Osteocyte (in vitro differentiated cells): ENCODE measurements at regions not wholly inside any gene's neighbourhood (a gene's known extent, or its start where the extent isn't known, plus 50 kb on each side); places are given as distances from the start of the nearest gene placed in this dataset.
A peak's percentile ranks its signal among the peaks of the same experiment; 100 is the strongest.
"Not testable (repeated sequence)": the region's sequence is repeated elsewhere in the genome, so short reads cannot be mapped to it uniquely, and the experiment has no call there.

ENCODE experiments used
- DNase-seq: peaks from one replicate; pipeline ENCODE4 v3.0.0; 2021; ENCODE audit warnings: mixed read lengths; ENCODE audit not compliant: unreplicated experiment; ENCODE audit errors: extremely low spot score
- H3K27ac Mint-ChIP-seq: one replicate; pipeline ENCODE4 v1.8.0; 2021; ENCODE audit warnings: mild to moderate bottlenecking, mixed read lengths; ENCODE audit not compliant: unreplicated experiment
- H3K27me3 Mint-ChIP-seq: one replicate; pipeline ENCODE4 v1.8.0; 2021; ENCODE audit warnings: mixed read lengths; ENCODE audit not compliant: unreplicated experiment
- H3K36me3 Mint-ChIP-seq: one replicate; pipeline ENCODE4 v1.8.0; 2021; ENCODE audit warnings: mixed read lengths; ENCODE audit not compliant: unreplicated experiment
- H3K4me1 Mint-ChIP-seq: one replicate; pipeline ENCODE4 v1.8.0; 2021; ENCODE audit warnings: mixed read lengths; ENCODE audit not compliant: unreplicated experiment
- H3K4me3 Mint-ChIP-seq: one replicate; pipeline ENCODE4 v1.8.0; 2021; ENCODE audit warnings: mild to moderate bottlenecking, moderate library complexity, mixed read lengths; ENCODE audit not compliant: unreplicated experiment
- H3K9me3 Mint-ChIP-seq: one replicate; pipeline ENCODE4 v1.8.0; 2021; ENCODE audit warnings: mixed read lengths; ENCODE audit not compliant: unreplicated experiment
- TF ChIP-seq, protein P1 (sequence below): fragments of 200-600 bp; sonication (generic); IDR thresholded peaks from 2 replicates; pipeline ENCODE4 v1.5.0; 2021; ENCODE audit warnings: antibody characterized with exemption, mild to moderate bottlenecking, moderate library complexity

DNA sequence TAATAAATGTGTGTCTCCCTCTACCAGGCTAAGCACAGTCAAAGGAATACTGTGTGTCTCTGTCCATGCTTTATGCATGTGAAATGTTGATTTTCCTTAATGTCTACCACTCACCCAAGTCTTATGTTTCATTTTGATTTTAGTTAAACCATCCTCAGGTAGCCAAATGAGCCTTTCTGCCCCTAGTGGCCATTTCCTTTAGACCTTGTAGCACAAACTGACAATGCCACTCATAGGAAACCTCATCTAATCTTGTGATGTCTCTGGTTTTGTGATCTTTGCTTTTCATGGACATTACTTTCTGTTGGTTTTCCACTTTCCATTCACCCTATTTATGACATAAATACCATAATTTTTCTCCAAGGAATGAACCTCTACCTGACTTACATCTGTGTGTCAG is 820.8 kb downstream of the MAT2B start:
- Mint-ChIP-seq H3K4me1 (no peaks in the 10 kb centered on the region), H3K36me3 (peaks cover 3% of the 10 kb centered on the region), H3K27ac (no peak overlapping the region), H3K27me3 (no peaks in the 10 kb centered on the region), H3K4me3 (no peak overlapping the region), H3K9me3 (peaks cover 20% of the 10 kb centered on the region)
- no peak for DNase-seq
- TF ChIP-seq, protein P1, sequence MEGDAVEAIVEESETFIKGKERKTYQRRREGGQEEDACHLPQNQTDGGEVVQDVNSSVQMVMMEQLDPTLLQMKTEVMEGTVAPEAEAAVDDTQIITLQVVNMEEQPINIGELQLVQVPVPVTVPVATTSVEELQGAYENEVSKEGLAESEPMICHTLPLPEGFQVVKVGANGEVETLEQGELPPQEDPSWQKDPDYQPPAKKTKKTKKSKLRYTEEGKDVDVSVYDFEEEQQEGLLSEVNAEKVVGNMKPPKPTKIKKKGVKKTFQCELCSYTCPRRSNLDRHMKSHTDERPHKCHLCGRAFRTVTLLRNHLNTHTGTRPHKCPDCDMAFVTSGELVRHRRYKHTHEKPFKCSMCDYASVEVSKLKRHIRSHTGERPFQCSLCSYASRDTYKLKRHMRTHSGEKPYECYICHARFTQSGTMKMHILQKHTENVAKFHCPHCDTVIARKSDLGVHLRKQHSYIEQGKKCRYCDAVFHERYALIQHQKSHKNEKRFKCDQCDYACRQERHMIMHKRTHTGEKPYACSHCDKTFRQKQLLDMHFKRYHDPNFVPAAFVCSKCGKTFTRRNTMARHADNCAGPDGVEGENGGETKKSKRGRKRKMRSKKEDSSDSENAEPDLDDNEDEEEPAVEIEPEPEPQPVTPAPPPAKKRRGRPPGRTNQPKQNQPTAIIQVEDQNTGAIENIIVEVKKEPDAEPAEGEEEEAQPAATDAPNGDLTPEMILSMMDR: no peak

DNA sequence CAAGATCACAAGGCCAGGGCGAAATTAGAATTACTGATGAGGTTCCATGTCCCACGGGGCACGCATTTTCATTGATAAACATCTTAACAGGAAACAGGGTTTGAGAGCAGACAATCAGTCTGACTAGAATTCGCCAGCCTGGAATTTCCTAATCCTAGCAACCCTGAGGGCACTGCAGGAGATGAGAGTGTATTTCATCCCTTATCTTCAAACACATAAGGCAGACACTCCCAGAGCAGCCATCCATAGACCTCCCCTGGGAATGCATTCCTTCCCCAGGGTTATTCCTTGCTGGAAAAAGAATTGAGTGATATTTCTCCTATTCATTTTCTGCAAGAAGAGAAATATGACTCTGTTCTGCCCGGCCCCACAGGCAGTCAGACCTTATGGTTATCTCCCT is 821.7 kb downstream of the MAT2B start:
- H3K9me3 Mint-ChIP-seq: peaks cover 20% of the 10 kb centered on the region
- not testable (repeated sequence) for H3K4me3 Mint-ChIP-seq, H3K4me1 Mint-ChIP-seq, H3K36me3 Mint-ChIP-seq, H3K27ac Mint-ChIP-seq, H3K27me3 Mint-ChIP-seq, DNase-seq

DNA sequence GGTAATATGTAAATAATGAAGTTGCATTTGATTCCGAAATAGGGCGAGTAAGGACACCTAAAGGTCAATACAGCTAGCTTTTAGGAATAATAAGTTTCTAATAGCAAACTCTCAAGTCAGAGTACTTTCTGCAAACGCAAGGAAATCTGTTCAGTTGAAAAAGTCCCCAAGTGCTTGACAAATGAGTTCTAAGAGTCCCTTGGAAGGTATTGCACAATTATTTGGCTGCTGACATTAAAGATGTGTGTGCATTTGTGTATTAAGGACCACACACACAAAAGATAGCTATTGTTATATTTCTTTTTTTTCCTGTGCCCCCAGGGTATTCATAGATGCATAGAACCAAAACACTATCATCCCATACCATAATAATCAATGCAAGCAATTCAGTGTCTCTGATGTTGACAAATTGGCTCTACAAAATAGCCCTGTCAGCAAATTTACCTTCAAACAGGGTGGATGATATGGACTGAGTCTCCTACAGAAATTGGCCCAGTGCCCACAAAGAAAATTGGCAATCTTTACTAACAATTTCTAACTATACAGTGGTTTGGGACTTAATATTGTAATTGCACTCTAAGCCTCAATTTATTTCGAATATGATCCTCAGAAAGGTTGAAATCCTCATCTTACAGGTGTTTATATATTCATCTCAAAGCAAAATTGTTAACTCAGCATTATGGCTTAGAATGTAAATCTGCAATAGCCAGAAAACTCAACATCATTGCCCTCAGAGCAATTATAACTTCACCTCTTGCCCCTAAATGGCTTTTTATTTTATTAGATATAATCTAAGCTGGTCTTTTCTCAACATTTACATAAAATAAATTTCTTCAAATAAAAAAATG is 827.2 kb downstream of the MAT2B start:
- DNase-seq: no peak
- peaks cover 6% of the 10 kb centered on the region for H3K9me3 Mint-ChIP-seq
- peaks cover 29% of the 10 kb centered on the region for H3K4me1 Mint-ChIP-seq
- H3K36me3 Mint-ChIP-seq: no peaks in the 10 kb centered on the region
- TF ChIP-seq, protein P1: no peak
- no peak overlapping the region for H3K4me3 Mint-ChIP-seq
- no peaks in the 10 kb centered on the region for H3K27me3 Mint-ChIP-seq
- H3K27ac Mint-ChIP-seq: no peak overlapping the region

DNA sequence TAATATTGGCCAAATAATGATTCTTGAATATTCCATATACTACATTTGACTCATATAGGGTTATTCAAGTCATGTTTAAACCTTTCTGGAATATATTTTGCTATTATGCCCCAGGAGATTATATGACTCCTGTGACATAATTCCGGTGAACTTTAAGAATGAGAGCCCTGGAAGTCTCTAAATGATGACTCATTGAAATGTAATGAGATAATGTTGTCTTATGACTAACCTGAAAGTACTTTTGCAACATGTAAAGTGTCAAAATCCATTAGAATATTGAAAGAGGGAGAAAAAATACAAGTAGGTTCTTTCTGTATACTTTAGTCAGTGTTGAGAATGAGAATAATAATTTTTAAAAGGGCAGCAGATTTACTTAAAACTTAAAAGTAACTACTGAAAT is 830.4 kb downstream of the MAT2B start:
- H3K9me3 Mint-ChIP-seq: peaks cover 3% of the 10 kb centered on the region
- no peaks in the 10 kb centered on the region for H3K27me3 Mint-ChIP-seq
- TF ChIP-seq, protein P1: no peak
- peak overlapping the region; percentile 72 for H3K27ac Mint-ChIP-seq
- no peak overlapping the region for H3K4me3 Mint-ChIP-seq
- DNase-seq: no peak
- no peaks in the 10 kb centered on the region for H3K36me3 Mint-ChIP-seq
- peaks cover 33% of the 10 kb centered on the region for H3K4me1 Mint-ChIP-seq

DNA sequence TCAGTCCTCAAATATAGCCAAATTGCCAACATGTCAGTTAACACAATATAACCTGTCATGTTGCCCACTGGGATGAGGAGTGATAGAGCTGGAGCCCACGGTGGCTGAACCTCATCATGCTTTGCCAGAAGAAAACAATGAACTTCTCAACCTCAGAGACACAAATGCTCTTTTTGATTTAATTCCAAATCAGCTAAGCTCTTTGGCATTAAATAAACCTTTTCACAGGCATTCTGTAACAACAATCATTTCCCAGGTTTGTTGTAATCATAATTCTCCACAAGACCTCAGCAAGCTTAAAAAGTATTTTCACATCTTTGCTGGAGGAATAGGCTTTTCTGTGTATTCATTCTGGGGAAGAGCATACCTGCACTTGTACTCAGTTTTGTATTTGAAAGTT is 830.9 kb downstream of the MAT2B start:
- TF ChIP-seq, protein P1: no peak
- Mint-ChIP-seq H3K36me3 (no peaks in the 10 kb centered on the region), H3K4me1 (peaks cover 37% of the 10 kb centered on the region), H3K27ac (peak overlapping the region; percentile 83), H3K4me3 (no peak overlapping the region), H3K9me3 (peaks cover 3% of the 10 kb centered on the region), H3K27me3 (no peaks in the 10 kb centered on the region)
- no peak for DNase-seq
